Osteocyte (in vitro differentiated cells): ENCODE measurements at regions not wholly inside any gene's neighbourhood (a gene's known extent, or its start where the extent isn't known, plus 50 kb on each side); places are given as distances from the start of the nearest gene placed in this dataset.

ENCODE experiments used
- DNase-seq: peaks from one replicate; pipeline ENCODE4 v3.0.0; 2021; ENCODE audit warnings: mixed read lengths; ENCODE audit not compliant: unreplicated experiment; ENCODE audit errors: extremely low spot score
- H3K27ac Mint-ChIP-seq: one replicate; pipeline ENCODE4 v1.8.0; 2021; ENCODE audit warnings: mild to moderate bottlenecking, mixed read lengths; ENCODE audit not compliant: unreplicated experiment
- H3K27me3 Mint-ChIP-seq: one replicate; pipeline ENCODE4 v1.8.0; 2021; ENCODE audit warnings: mixed read lengths; ENCODE audit not compliant: unreplicated experiment
- H3K36me3 Mint-ChIP-seq: one replicate; pipeline ENCODE4 v1.8.0; 2021; ENCODE audit warnings: mixed read lengths; ENCODE audit not compliant: unreplicated experiment
- H3K4me1 Mint-ChIP-seq: one replicate; pipeline ENCODE4 v1.8.0; 2021; ENCODE audit warnings: mixed read lengths; ENCODE audit not compliant: unreplicated experiment
- H3K4me3 Mint-ChIP-seq: one replicate; pipeline ENCODE4 v1.8.0; 2021; ENCODE audit warnings: mild to moderate bottlenecking, moderate library complexity, mixed read lengths; ENCODE audit not compliant: unreplicated experiment
- H3K9me3 Mint-ChIP-seq: one replicate; pipeline ENCODE4 v1.8.0; 2021; ENCODE audit warnings: mixed read lengths; ENCODE audit not compliant: unreplicated experiment
- TF ChIP-seq, protein P1 (sequence below): fragments of 200-600 bp; sonication (generic); IDR thresholded peaks from 2 replicates; pipeline ENCODE4 v1.5.0; 2021; ENCODE audit warnings: antibody characterized with exemption, mild to moderate bottlenecking, moderate library complexity

DNA sequence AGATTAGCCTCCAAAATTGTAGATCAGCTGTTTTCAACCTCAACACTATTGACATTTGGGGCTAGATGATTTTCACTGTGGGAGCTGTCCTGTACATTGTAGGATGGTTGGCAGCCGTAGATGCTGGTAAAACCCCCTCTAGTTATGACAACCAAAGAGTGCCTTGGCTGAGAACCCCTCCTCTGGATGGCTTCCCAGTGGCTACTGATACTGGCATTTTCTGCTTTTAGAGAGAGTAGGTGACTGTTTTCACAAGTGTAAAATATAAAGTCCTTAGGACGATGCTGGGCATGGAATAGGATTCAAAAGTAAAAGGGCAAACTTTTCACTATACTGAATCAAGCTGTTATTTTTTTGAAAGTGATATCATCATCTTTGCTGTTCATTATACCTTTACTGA lies 1048.8 kb upstream of the EEF2KMT start:
- H3K36me3 Mint-ChIP-seq = no peaks in the 10 kb centered on the region
- no peak overlapping the region for H3K4me3 Mint-ChIP-seq
- peaks cover 44% of the 10 kb centered on the region for H3K9me3 Mint-ChIP-seq
- TF ChIP-seq, protein P1, sequence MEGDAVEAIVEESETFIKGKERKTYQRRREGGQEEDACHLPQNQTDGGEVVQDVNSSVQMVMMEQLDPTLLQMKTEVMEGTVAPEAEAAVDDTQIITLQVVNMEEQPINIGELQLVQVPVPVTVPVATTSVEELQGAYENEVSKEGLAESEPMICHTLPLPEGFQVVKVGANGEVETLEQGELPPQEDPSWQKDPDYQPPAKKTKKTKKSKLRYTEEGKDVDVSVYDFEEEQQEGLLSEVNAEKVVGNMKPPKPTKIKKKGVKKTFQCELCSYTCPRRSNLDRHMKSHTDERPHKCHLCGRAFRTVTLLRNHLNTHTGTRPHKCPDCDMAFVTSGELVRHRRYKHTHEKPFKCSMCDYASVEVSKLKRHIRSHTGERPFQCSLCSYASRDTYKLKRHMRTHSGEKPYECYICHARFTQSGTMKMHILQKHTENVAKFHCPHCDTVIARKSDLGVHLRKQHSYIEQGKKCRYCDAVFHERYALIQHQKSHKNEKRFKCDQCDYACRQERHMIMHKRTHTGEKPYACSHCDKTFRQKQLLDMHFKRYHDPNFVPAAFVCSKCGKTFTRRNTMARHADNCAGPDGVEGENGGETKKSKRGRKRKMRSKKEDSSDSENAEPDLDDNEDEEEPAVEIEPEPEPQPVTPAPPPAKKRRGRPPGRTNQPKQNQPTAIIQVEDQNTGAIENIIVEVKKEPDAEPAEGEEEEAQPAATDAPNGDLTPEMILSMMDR = no peak
- H3K4me1 Mint-ChIP-seq = no peaks in the 10 kb centered on the region
- no peak overlapping the region for H3K27ac Mint-ChIP-seq
- DNase-seq = no peak
- H3K27me3 Mint-ChIP-seq = no peaks in the 10 kb centered on the region

DNA sequence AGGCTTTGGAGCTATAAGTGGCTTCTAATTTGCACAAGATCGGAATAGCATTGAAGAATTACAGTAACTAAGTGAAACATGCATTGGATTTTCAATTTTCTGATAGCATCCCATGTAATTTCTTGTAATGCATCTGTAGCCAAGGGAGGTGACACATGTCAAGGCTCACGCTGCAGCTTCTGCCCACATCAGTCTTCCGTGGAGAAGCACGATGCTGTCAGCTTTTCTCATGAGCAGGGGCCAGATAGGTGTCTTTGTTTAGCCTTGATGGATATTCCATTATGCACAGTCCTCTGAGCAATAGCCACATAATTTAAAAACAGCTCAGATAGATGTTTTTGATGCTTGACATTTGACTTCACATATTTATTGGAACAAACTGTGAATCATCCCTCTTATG lies 1046.9 kb upstream of the EEF2KMT start:
- no peaks in the 10 kb centered on the region for H3K36me3 Mint-ChIP-seq
- no peak overlapping the region for H3K27ac Mint-ChIP-seq
- H3K27me3 Mint-ChIP-seq = no peaks in the 10 kb centered on the region
- TF ChIP-seq, protein P1 = no peak
- no peaks in the 10 kb centered on the region for H3K4me1 Mint-ChIP-seq
- DNase-seq = no peak
- H3K4me3 Mint-ChIP-seq = no peak overlapping the region
- peaks cover 49% of the 10 kb centered on the region for H3K9me3 Mint-ChIP-seq

DNA sequence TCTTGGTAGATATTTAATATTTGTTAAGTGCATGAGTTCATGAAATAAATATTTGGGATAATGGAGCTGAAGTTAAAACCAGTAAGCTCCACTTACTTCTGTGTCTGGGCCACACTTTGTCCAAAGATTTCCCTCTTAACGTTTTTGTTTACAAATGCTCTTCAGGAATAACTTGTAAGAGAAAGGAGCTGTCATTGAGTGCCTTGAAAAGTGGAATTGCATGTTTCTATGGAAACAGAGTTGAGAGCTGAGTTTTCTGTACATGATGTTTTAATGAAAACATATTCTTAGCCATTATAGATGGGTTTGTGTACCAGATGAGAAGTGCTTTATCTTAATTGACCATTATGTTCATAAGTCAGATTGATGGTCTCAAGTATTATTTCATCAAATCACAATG lies 1045.4 kb upstream of the EEF2KMT start:
- Mint-ChIP-seq H3K4me3 (no peak overlapping the region), H3K9me3 (peaks cover 50% of the 10 kb centered on the region), H3K4me1 (no peaks in the 10 kb centered on the region), H3K36me3 (no peaks in the 10 kb centered on the region), H3K27me3 (no peaks in the 10 kb centered on the region), H3K27ac (no peak overlapping the region)
- DNase-seq = no peak
- TF ChIP-seq, protein P1 = no peak

DNA sequence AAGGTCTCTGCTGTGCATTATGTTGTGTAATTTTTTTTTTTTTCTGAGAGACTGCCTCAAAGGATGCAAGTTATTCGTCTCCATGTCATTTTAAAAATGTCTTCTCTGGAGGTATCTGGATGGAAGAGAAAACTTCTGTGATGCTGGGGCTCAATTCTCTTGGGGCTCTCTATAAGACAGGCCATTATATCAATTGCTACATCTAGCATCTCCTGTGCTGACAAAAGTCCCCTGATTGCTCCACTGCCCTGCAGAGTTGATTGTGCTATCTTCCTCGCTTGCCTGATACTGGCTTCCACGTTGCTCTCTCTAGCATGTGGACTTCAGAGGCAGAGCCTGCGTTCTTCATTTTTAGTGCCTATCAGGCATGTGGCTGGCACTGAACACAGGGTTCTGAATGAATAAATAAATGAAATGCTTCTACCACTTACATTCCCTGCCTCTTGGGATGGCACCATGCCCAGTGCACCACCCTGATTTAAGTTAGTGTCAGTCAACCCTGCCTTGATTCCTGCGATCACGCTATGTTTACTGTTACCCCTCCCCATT lies 1035.5 kb upstream of the EEF2KMT start:
- no peaks in the 10 kb centered on the region for H3K27me3 Mint-ChIP-seq
- no peaks in the 10 kb centered on the region for H3K4me1 Mint-ChIP-seq
- no peak overlapping the region for H3K4me3 Mint-ChIP-seq
- H3K36me3 Mint-ChIP-seq = no peaks in the 10 kb centered on the region
- TF ChIP-seq, protein P1 = no peak
- no peak for DNase-seq
- no peak overlapping the region for H3K27ac Mint-ChIP-seq
- peaks cover 29% of the 10 kb centered on the region for H3K9me3 Mint-ChIP-seq

DNA sequence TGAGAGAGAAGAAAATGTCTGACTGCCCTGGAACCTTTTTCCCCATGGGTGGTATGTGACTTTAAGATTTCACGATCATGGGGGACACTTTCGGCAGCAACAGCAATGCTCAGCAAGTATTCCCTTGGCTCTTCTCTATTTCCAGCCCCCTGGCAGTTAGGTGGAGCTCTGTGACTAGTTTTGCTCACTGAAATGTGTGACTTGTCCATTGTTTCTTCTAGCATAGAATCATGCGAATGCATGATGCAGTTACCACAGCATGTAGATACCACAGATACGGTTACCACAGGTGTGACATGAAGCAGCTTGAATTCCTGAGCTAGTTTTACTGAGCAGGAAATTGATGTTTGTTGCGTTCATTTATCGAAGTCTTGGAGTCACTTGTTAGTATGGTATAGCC lies 1034.5 kb upstream of the EEF2KMT start:
- no peak overlapping the region for H3K27ac Mint-ChIP-seq
- no peak overlapping the region for H3K4me3 Mint-ChIP-seq
- no peaks in the 10 kb centered on the region for H3K36me3 Mint-ChIP-seq

More for the DNA sequence above, 1034.5 kb upstream of the EEF2KMT start:
- no peaks in the 10 kb centered on the region for H3K27me3 Mint-ChIP-seq
- DNase-seq = no peak
- peaks cover 36% of the 10 kb centered on the region for H3K9me3 Mint-ChIP-seq
- H3K4me1 Mint-ChIP-seq = no peaks in the 10 kb centered on the region
- TF ChIP-seq, protein P1 = no peak
